Sigmoid colon (tissue), 6 donors: ENCODE measurements at regions not wholly inside any gene's neighbourhood (a gene's known extent, or its start where the extent isn't known, plus 50 kb on each side); places are given as distances from the start of the nearest gene placed in this dataset.

Experiments used
- DNase-seq: peaks from one replicate; pipeline ENCODE4 v3.0.0-alpha.2; 2019
- H3K27ac ChIP-seq, 4 donors: fragments of 200-600 bp; sonication (generic); one replicate each; pipeline ENCODE4 v1.5.1; 2016 to 2019; ENCODE audit warnings: mild to moderate bottlenecking in 1 of 4
- H3K27me3 ChIP-seq, 3 donors: fragments of 200-600 bp; sonication (generic); one replicate each; pipeline ENCODE4 v1.5.1; 2019; ENCODE audit warnings: mild to moderate bottlenecking in 1 of 3
- H3K36me3 ChIP-seq, 4 donors: fragments of 200-600 bp; sonication (generic); one replicate each; pipeline ENCODE4 v1.5.1; 2016 to 2019
- H3K4me1 ChIP-seq, 4 donors: fragments of 200-600 bp; sonication (generic); one replicate each; pipeline ENCODE4 v1.5.1; 2017 to 2019
- H3K4me3 ChIP-seq, 4 donors: fragments of 200-600 bp; sonication (generic); one replicate each; pipeline ENCODE4 v1.5.1; 2017 to 2019; ENCODE audit warnings: mild to moderate bottlenecking in 2 of 4, moderate library complexity in 1 of 4
- H3K9me3 ChIP-seq, 4 donors: fragments of 200-600 bp in 3 of 4; sonication (generic) in 3 of 4; one replicate each; pipeline versions ENCODE4 v1.5.1 to v1.6.1; 2013 to 2019
- EP300 ChIP-seq, 4 donors: sonication (generic); formaldehyde crosslinking; IDR thresholded peaks; one replicate each; pipeline ENCODE4 v1.6.1; 2017; ENCODE audit warnings: antibody characterized with exemption in 4 of 4
- POLR2A ChIP-seq, 2 donors: fragments of 450-650 bp; IDR thresholded peaks; one replicate each; pipeline ENCODE4 v1.6.1; 2016; ENCODE audit warnings: antibody characterized with exemption in 2 of 2, mild to moderate bottlenecking in 2 of 2, moderate library complexity in 2 of 2
- POLR2AphosphoS5 ChIP-seq, 4 donors: sonication (generic); formaldehyde crosslinking; IDR thresholded peaks; one replicate each; pipeline ENCODE4 v1.6.1; 2017; ENCODE audit warnings: antibody characterized with exemption in 4 of 4
- WGBS, 2 donors: extraction: QIAGEN DNeasy Blood & Tissue Kit; methylation state at CpG; one replicate each; pipeline ENCODE4 v1.1.7; 2013; 5-methylcytosine and 5-hydroxymethylcytosine counted together
- intact Hi-C: fragments of 100-400 bp; cut with DNase I; formaldehyde crosslinking; loops from one replicate; pipeline ENCODE4 v1.15.1; 2023
- TF ChIP-seq, protein P1 (sequence below), 4 experiments: fragments of 450-650 bp in 3 of 4; fragments of 200-600 bp in 1 of 4; IDR thresholded peaks; one replicate each; pipeline ENCODE4 v1.5.1; 2016 to 2019; ENCODE audit warnings: antibody characterized with exemption in 4 of 4, mild to moderate bottlenecking in 3 of 4, moderate library complexity in 2 of 4
- donor health status: healthy with polysubstance abuse.
- donor health status: healthy.

DNA sequence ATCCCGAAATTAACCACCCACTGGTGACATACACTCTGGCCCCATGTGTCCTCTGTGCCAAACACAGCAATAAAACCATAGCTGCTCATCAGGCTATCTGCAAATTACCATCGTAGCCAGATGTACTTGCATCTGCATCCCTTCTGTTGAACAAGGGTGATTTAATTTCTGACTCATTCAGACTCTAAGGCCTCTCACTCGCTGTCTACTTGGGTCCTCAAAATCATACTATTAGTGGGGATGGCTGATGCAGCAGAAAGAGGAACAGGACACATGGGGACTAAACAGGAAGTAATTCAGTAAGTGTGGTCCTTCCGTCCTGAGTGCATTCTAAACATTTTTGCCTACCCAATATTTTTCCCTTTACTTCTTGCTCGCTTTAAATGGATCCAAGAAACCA, 2275.0 kb upstream of the PCDH20 start:
- Histone ChIP-seq H3K36me3 (no peaks in the 10 kb centered on the region), H3K27ac (no peak overlapping the region), H3K4me1 (peaks cover 0 to 1% (median 0%) of the 10 kb centered on the region in 4 donors), H3K27me3 (no peaks in the 10 kb centered on the region), H3K9me3 (peaks cover 0 to 3% (median 0%) of the 10 kb centered on the region in 4 donors), H3K4me3 (no peak overlapping the region)
- DNase-seq, result no peak
- intact Hi-C loops, result no loop called here
- WGBS, 2 donors, result 70 to 78% methylated on average over 5 of the region's 5 CpGs
- TF ChIP-seq, protein P1, sequence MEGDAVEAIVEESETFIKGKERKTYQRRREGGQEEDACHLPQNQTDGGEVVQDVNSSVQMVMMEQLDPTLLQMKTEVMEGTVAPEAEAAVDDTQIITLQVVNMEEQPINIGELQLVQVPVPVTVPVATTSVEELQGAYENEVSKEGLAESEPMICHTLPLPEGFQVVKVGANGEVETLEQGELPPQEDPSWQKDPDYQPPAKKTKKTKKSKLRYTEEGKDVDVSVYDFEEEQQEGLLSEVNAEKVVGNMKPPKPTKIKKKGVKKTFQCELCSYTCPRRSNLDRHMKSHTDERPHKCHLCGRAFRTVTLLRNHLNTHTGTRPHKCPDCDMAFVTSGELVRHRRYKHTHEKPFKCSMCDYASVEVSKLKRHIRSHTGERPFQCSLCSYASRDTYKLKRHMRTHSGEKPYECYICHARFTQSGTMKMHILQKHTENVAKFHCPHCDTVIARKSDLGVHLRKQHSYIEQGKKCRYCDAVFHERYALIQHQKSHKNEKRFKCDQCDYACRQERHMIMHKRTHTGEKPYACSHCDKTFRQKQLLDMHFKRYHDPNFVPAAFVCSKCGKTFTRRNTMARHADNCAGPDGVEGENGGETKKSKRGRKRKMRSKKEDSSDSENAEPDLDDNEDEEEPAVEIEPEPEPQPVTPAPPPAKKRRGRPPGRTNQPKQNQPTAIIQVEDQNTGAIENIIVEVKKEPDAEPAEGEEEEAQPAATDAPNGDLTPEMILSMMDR (IDR thresholded peaks at IDR 0.05), result no peak
- TF ChIP-seq EP300 (IDR thresholded peaks at IDR 0.05), result no peak
- no peak for TF ChIP-seq POLR2AphosphoS5 (IDR thresholded peaks at IDR 0.05)
- TF ChIP-seq POLR2A (IDR thresholded peaks at IDR 0.05), result no peak

DNA sequence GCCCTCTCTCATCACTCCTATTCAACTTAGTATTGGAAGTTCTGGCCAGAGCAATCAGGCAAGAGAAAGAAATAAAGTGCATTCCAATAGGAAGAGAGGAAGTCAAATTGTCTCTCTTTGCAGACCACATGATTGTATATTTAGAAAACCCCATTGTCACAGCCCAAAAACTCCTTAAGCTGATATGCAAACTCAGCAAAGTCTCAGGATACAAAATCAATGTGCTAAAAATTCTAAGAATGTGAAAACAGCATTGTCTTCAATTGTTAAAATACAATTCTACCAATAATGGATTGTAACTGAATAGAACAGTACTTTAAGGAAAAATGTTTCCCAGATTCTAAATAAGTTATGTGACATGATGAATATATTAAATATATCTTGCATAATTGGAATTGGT, 2269.2 kb upstream of the PCDH20 start:
- TF ChIP-seq POLR2AphosphoS5 (IDR thresholded peaks at IDR 0.05) (no peak), EP300 (IDR thresholded peaks at IDR 0.05) (no peak), POLR2A (IDR thresholded peaks at IDR 0.05) (no peak)
- TF ChIP-seq, protein P1 (IDR thresholded peaks at IDR 0.05), result no peak
- no peaks in the 10 kb centered on the region for H3K36me3 ChIP-seq
- DNase-seq, result no peak
- H3K9me3 ChIP-seq, result no peaks in the 10 kb centered on the region
- no peaks in the 10 kb centered on the region for H3K4me1 ChIP-seq
- H3K27me3 ChIP-seq, result no peaks in the 10 kb centered on the region
- H3K4me3 ChIP-seq, result no peak overlapping the region
- intact Hi-C loops, result no loop called here
- H3K27ac ChIP-seq, result no peak overlapping the region

DNA sequence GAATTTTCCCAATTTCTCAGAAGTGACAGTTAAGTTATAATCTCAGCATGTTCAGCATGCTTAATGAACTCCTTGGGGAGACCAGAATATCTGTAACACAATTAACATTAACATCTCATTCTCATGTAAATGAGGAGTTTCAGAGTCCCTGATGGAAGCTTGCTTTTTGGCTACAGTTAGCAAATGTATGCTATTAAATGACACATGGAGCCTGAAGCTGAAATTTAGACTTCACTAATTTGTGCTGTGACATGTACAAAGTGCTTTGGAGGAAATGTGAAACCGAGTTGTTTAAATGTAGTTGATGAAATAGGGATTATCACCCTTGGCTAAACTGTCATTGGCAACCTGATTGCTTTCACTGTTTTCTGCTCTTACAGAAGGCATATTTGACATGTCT, 2265.1 kb upstream of the PCDH20 start:
- no peak overlapping the region for H3K27ac ChIP-seq
- H3K4me3 ChIP-seq, result no peak overlapping the region
- H3K36me3 ChIP-seq, result no peaks in the 10 kb centered on the region
- no peaks in the 10 kb centered on the region for H3K9me3 ChIP-seq
- H3K4me1 ChIP-seq, result no peaks in the 10 kb centered on the region
- H3K27me3 ChIP-seq, result no peaks in the 10 kb centered on the region
- no peak for DNase-seq
- TF ChIP-seq EP300 (IDR thresholded peaks at IDR 0.05) (no peak), POLR2AphosphoS5 (IDR thresholded peaks at IDR 0.05) (no peak), POLR2A (IDR thresholded peaks at IDR 0.05) (no peak)
- TF ChIP-seq, protein P1 (IDR thresholded peaks at IDR 0.05), result no peak
- WGBS, 2 donors, result 11 to 34% methylated on average over 1 of the region's 1 CpG
- intact Hi-C loops, result no loop called here

DNA sequence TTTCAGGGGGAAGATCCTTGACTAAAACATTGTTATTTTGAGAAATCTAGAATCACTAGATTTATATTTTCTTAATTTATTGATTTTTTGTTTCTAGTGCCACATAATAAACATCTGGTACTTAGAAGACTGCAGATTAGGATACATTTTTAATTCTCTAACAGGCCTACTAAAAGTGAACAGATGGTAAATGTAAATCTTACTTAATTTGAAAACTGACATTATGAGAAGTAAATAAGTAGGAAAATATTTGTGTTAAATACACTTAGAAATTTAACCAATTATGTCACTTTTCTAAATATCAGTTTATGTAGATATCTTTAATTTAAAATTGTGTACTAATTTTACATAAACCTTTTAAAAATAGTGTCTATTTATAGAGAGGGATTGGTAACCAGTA, 2255.6 kb upstream of the PCDH20 start:
- no peak overlapping the region for H3K4me3 ChIP-seq
- DNase-seq, result no peak
- no peak for TF ChIP-seq POLR2AphosphoS5 (IDR thresholded peaks at IDR 0.05)
- intact Hi-C loops, result no loop called here
- no peaks in the 10 kb centered on the region for H3K4me1 ChIP-seq
- no peaks in the 10 kb centered on the region for H3K27me3 ChIP-seq
- H3K9me3 ChIP-seq, result no peaks in the 10 kb centered on the region
- H3K36me3 ChIP-seq, result no peaks in the 10 kb centered on the region
- H3K27ac ChIP-seq, result no peak overlapping the region

DNA sequence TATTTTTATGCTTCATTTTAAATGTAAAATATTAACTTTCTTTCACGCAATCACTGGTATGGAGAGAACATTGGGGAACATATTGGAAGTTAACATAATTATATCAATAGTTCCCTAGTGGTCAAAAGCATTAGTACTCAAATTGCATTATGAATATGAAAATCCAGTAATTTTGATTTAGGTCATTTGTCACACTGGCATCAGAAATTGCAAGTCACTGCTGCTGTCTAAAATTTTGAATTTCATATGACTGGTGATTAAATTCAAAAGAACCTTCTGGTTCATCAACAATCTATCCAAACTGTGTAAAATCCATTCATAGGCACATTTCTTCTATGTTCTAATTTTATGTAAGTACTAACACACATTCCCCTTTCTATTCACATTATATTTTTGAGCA, 2235.7 kb upstream of the PCDH20 start:
- Histone ChIP-seq H3K4me3 (no peak overlapping the region), H3K9me3 (peaks cover 0 to 2% (median 0%) of the 10 kb centered on the region in 4 donors), H3K4me1 (no peaks in the 10 kb centered on the region), H3K27me3 (no peaks in the 10 kb centered on the region), H3K27ac (no peak overlapping the region), H3K36me3 (no peaks in the 10 kb centered on the region)
- DNase-seq, result no peak
- TF ChIP-seq, protein P1 (IDR thresholded peaks at IDR 0.05), result no peak
- TF ChIP-seq POLR2A (IDR thresholded peaks at IDR 0.05) (no peak), POLR2AphosphoS5 (IDR thresholded peaks at IDR 0.05) (no peak), EP300 (IDR thresholded peaks at IDR 0.05) (no peak)
- intact Hi-C loops, result no loop called here
- 92 to 93% methylated on average over 1 of the region's 1 CpG for WGBS, 2 donors
